ENCODE measurements at regions not wholly inside any gene's neighbourhood (a gene's known extent, or its start where the extent isn't known, plus 50 kb on each side); places are given as distances from the start of the nearest gene placed in this dataset.

- CTCF ChIA-PET: interaction anchor here (1.2 kb wide), 1 partner anchor 204 kb away, joined by 3 read pairs; no protein-coding TSS in a partner anchor
- no peak for ATAC-seq
- Mint-ChIP-seq H3K9me3 (peaks cover 9% of the 10 kb centered on the region), H3K27ac (no peak overlapping the region), H3K4me3 (no peak overlapping the region), H3K36me3 (ENCODE audit: low read depth) (no peaks in the 10 kb centered on the region), H3K4me1 (ENCODE audit: low read depth) (no peaks in the 10 kb centered on the region), H3K27me3 (no peaks in the 10 kb centered on the region)
- POLR2A ChIA-PET: no interaction called here
- TF ChIP-seq, protein P1, sequence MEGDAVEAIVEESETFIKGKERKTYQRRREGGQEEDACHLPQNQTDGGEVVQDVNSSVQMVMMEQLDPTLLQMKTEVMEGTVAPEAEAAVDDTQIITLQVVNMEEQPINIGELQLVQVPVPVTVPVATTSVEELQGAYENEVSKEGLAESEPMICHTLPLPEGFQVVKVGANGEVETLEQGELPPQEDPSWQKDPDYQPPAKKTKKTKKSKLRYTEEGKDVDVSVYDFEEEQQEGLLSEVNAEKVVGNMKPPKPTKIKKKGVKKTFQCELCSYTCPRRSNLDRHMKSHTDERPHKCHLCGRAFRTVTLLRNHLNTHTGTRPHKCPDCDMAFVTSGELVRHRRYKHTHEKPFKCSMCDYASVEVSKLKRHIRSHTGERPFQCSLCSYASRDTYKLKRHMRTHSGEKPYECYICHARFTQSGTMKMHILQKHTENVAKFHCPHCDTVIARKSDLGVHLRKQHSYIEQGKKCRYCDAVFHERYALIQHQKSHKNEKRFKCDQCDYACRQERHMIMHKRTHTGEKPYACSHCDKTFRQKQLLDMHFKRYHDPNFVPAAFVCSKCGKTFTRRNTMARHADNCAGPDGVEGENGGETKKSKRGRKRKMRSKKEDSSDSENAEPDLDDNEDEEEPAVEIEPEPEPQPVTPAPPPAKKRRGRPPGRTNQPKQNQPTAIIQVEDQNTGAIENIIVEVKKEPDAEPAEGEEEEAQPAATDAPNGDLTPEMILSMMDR (IDR thresholded peaks at IDR 0.05): no peak
- DNase-seq: no peak
- intact Hi-C loops (cut with micrococcal nuclease): no loop called here
Observed at GRCh38 chr3:99483841-99484240, 154.6 kb upstream of the COL8A1 start.

- intact Hi-C loops (cut with micrococcal nuclease): no loop called here
- no peak overlapping the region for H3K4me3 Mint-ChIP-seq
- H3K9me3 Mint-ChIP-seq: no peaks in the 10 kb centered on the region
- TF ChIP-seq, protein P1 (IDR thresholded peaks at IDR 0.05): no peak
- no peaks in the 10 kb centered on the region for H3K27me3 Mint-ChIP-seq
- CTCF ChIA-PET: no interaction called here
- POLR2A ChIA-PET: no interaction called here
- H3K36me3 Mint-ChIP-seq (ENCODE audit: low read depth): no peaks in the 10 kb centered on the region
- no peak overlapping the region for H3K27ac Mint-ChIP-seq
- ATAC-seq: no peak
- no peak for DNase-seq
- no peaks in the 10 kb centered on the region for H3K4me1 Mint-ChIP-seq (ENCODE audit: low read depth)
Observed at GRCh38 chr3:99482191-99482590, 156.2 kb upstream of the COL8A1 start.

- no peak overlapping the region for H3K27ac Mint-ChIP-seq
- no peaks in the 10 kb centered on the region for H3K27me3 Mint-ChIP-seq
- intact Hi-C loops (cut with micrococcal nuclease): no loop called here
- ChIA-PET POLR2A (no interaction called here), CTCF (no interaction called here)
- TF ChIP-seq, protein P1 (IDR thresholded peaks at IDR 0.05): no peak
- no peaks in the 10 kb centered on the region for H3K4me1 Mint-ChIP-seq (ENCODE audit: low read depth)
- peaks cover 1% of the 10 kb centered on the region for H3K9me3 Mint-ChIP-seq
- no peaks in the 10 kb centered on the region for H3K36me3 Mint-ChIP-seq (ENCODE audit: low read depth)
- no peak overlapping the region for H3K4me3 Mint-ChIP-seq
- DNase-seq (no peak), ATAC-seq (no peak)
Observed at GRCh38 chr3:99481561-99481960, 156.8 kb upstream of the COL8A1 start.

DNA sequence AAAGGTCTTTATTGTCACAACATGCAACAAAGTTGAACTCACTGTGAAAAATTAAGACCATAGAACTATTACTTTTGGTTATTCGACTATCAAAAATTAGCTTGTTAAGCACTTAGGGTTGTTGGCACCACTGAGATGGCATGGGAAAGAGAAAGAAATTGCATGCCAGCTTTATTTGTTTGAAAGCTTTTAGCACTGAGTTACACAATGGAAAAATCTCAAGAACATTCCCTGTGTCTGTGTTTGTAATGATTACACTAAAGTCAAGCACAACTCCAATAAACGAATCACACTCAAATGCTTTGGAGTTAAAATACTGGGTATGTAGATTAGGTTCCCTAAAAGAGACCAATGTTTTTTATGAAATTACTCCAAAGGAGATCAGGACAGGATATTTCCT, 158.6 kb upstream of the COL8A1 start:
- ATAC-seq: no peak
- Mint-ChIP-seq H3K9me3 (peaks cover 3% of the 10 kb centered on the region), H3K4me3 (no peak overlapping the region), H3K27me3 (no peaks in the 10 kb centered on the region), H3K4me1 (ENCODE audit: low read depth) (no peaks in the 10 kb centered on the region), H3K27ac (no peak overlapping the region), H3K36me3 (ENCODE audit: low read depth) (no peaks in the 10 kb centered on the region)
- intact Hi-C loops (cut with micrococcal nuclease): no loop called here
- no peak for DNase-seq
- ChIA-PET CTCF (no interaction called here), POLR2A (no interaction called here)
- TF ChIP-seq, protein P1 (IDR thresholded peaks at IDR 0.05): no peak

GRCh38 chr3:99477650-99478049, 160.7 kb upstream of the COL8A1 start:
- no peak overlapping the region for H3K4me3 Mint-ChIP-seq
- DNase-seq (no peak), ATAC-seq (no peak)
- TF ChIP-seq, protein P1 (IDR thresholded peaks at IDR 0.05): no peak
- POLR2A ChIA-PET: no interaction called here
- intact Hi-C loops (cut with micrococcal nuclease): no loop called here
- peaks cover 3% of the 10 kb centered on the region for H3K9me3 Mint-ChIP-seq
- no peaks in the 10 kb centered on the region for H3K27me3 Mint-ChIP-seq
- H3K4me1 Mint-ChIP-seq (ENCODE audit: low read depth): no peaks in the 10 kb centered on the region
- CTCF ChIA-PET: no interaction called here
- no peak overlapping the region for H3K27ac Mint-ChIP-seq
- no peaks in the 10 kb centered on the region for H3K36me3 Mint-ChIP-seq (ENCODE audit: low read depth)
